Esophagus (tissue), 2 donors: ENCODE measurements at regions not wholly inside any gene's neighbourhood (a gene's known extent, or its start where the extent isn't known, plus 50 kb on each side); places are given as distances from the start of the nearest gene placed in this dataset.
"Not testable (repeated sequence)": the region's sequence is repeated elsewhere in the genome, so short reads cannot be mapped to it uniquely, and the experiment has no call there.

Source experiments
- H3K27ac ChIP-seq, 2 donors: one replicate each; pipeline ENCODE4 v1.5.1; 2013; ENCODE audit warnings: low read depth in 2 of 2, mild to moderate bottlenecking in 2 of 2, inconsistent platforms in 1 of 2, low read length in 1 of 2, moderate library complexity in 1 of 2
- H3K27me3 ChIP-seq, 2 donors: one replicate each; pipeline ENCODE4 v1.6.1; 2013; ENCODE audit warnings: low read length in 2 of 2, control low read depth in 1 of 2, mild to moderate bottlenecking in 1 of 2; ENCODE audit not compliant: insufficient read depth in 2 of 2, control insufficient read depth in 1 of 2
- H3K36me3 ChIP-seq, 2 donors: one replicate each; pipeline ENCODE4 v1.6.1; 2013; ENCODE audit warnings: low read length in 1 of 2; ENCODE audit not compliant: control insufficient read depth in 2 of 2, insufficient read depth in 2 of 2
- H3K4me1 ChIP-seq, 2 donors: one replicate each; pipeline ENCODE4 v1.6.1; 2013; ENCODE audit warnings: low read length in 1 of 2; ENCODE audit not compliant: control insufficient read depth in 2 of 2, insufficient read depth in 2 of 2
- H3K4me3 ChIP-seq, 2 donors: one replicate each; pipeline ENCODE4 v1.5.1; 2013; ENCODE audit warnings: low read length in 2 of 2, mild to moderate bottlenecking in 2 of 2, low read depth in 1 of 2, moderate library complexity in 1 of 2
- H3K9me3 ChIP-seq, 2 donors: one replicate each; pipeline ENCODE4 v1.6.1; 2013; ENCODE audit warnings: mild to moderate bottlenecking in 2 of 2, low read depth in 1 of 2, low read length in 1 of 2, moderate library complexity in 1 of 2; ENCODE audit not compliant: control insufficient read depth in 2 of 2, insufficient read depth in 1 of 2
- WGBS, 2 donors: extraction: QIAGEN DNeasy Blood & Tissue Kit; methylation state at CpG; one replicate each; pipeline ENCODE4 v1.1.7; 2013; 5-methylcytosine and 5-hydroxymethylcytosine counted together
- donor health status: healthy with polysubstance abuse.
- donor health status: Bipolar disorder and iron deficiency.

- Histone ChIP-seq H3K9me3 (no peaks in the 10 kb centered on the region), H3K27ac (no peak overlapping the region), H3K27me3 (no peaks in the 10 kb centered on the region), H3K4me3 (no peak overlapping the region), H3K4me1 (peaks cover 0 to 3% of the 10 kb centered on the region in 2 donors), H3K36me3 (no peaks in the 10 kb centered on the region)
- 91 to 94% methylated on average over 11 of the region's 11 CpGs for WGBS, 2 donors
Observed at GRCh38 chr6:3615391-3616380, 135.8 kb downstream of the PXDC1 start.

- no peaks in the 10 kb centered on the region for H3K36me3 ChIP-seq
- H3K27ac ChIP-seq, result no peak overlapping the region
- H3K4me3 ChIP-seq, result no peak overlapping the region
- H3K9me3 ChIP-seq, result no peaks in the 10 kb centered on the region
- peaks cover 0 to 3% of the 10 kb centered on the region in 2 donors for H3K4me1 ChIP-seq
- WGBS, 2 donors, result 76 to 87% methylated on average over 2 of the region's 2 CpGs
- H3K27me3 ChIP-seq, result no peaks in the 10 kb centered on the region
Observed at GRCh38 chr6:3614918-3615317, 136.6 kb downstream of the PXDC1 start.

GRCh38 chr6:3613565-3613964 is 137.9 kb downstream of the PXDC1 start:
- H3K4me1 ChIP-seq, H3K36me3 ChIP-seq, H3K27ac ChIP-seq, H3K9me3 ChIP-seq, H3K27me3 ChIP-seq, H3K4me3 ChIP-seq: not testable (repeated sequence)
- WGBS, 2 donors, result 72 to 92% methylated on average over 1 of the region's 1 CpG

GRCh38 chr6:3612341-3613041 is 139.0 kb downstream of the PXDC1 start:
- no peak overlapping the region for H3K4me3 ChIP-seq
- peaks cover 0 to 9% of the 10 kb centered on the region in 2 donors for H3K4me1 ChIP-seq
- H3K27ac ChIP-seq, result peak overlapping the region in 1 of 2 donors; percentile 11
- no peaks in the 10 kb centered on the region for H3K36me3 ChIP-seq
- no peaks in the 10 kb centered on the region for H3K9me3 ChIP-seq
- no peaks in the 10 kb centered on the region for H3K27me3 ChIP-seq
- WGBS, 2 donors, result 37 to 40% methylated on average over 8 of the region's 8 CpGs

- no peak overlapping the region for H3K4me3 ChIP-seq
- H3K4me1 ChIP-seq, result peaks cover 0 to 9% of the 10 kb centered on the region in 2 donors
- H3K27me3 ChIP-seq, result no peaks in the 10 kb centered on the region
- H3K27ac ChIP-seq, result no peak overlapping the region
- no peaks in the 10 kb centered on the region for H3K36me3 ChIP-seq
- WGBS, 2 donors, result 66 to 73% methylated on average over 7 of the region's 7 CpGs
- no peaks in the 10 kb centered on the region for H3K9me3 ChIP-seq
Observed at GRCh38 chr6:3610921-3611320, 140.6 kb downstream of the PXDC1 start.

- Histone ChIP-seq H3K4me1 (peaks cover 0 to 9% of the 10 kb centered on the region in 2 donors), H3K9me3 (no peaks in the 10 kb centered on the region), H3K36me3 (no peaks in the 10 kb centered on the region), H3K27ac (no peak overlapping the region), H3K27me3 (no peaks in the 10 kb centered on the region), H3K4me3 (no peak overlapping the region)
- 24 to 46% methylated on average over 5 of the region's 5 CpGs for WGBS, 2 donors
Observed at GRCh38 chr6:3610206-3610605, 141.3 kb downstream of the PXDC1 start.

GRCh38 chr6:3609388-3609787 is 142.1 kb downstream of the PXDC1 start:
- H3K27ac ChIP-seq, result no peak overlapping the region
- H3K4me1 ChIP-seq, result peaks cover 0 to 9% of the 10 kb centered on the region in 2 donors
- WGBS, 2 donors, result 84 to 86% methylated on average over 3 of the region's 3 CpGs
- H3K36me3 ChIP-seq, result no peaks in the 10 kb centered on the region
- H3K4me3 ChIP-seq, result no peak overlapping the region
- no peaks in the 10 kb centered on the region for H3K9me3 ChIP-seq
- H3K27me3 ChIP-seq, result no peaks in the 10 kb centered on the region

- no peaks in the 10 kb centered on the region for H3K9me3 ChIP-seq
Observed at GRCh38 chr6:3608159-3608558, 143.4 kb downstream of the PXDC1 start.

GRCh38 chr6:3607599-3607998 is 143.9 kb downstream of the PXDC1 start:
- Histone ChIP-seq H3K9me3 (peaks cover 0 to 5% of the 10 kb centered on the region in 2 donors), H3K27me3 (no peaks in the 10 kb centered on the region), H3K27ac (no peak overlapping the region), H3K4me3 (no peak overlapping the region), H3K36me3 (no peaks in the 10 kb centered on the region), H3K4me1 (peaks cover 0 to 11% of the 10 kb centered on the region in 2 donors)
- 89 to 94% methylated on average over 8 of the region's 8 CpGs for WGBS, 2 donors

More at GRCh38 chr6:3608159-3608558, 143.4 kb downstream of the PXDC1 start:
- WGBS, 2 donors, result 66 to 86% methylated on average over 10 of the region's 10 CpGs
- no peak overlapping the region for H3K27ac ChIP-seq
- no peak overlapping the region for H3K4me3 ChIP-seq
- H3K36me3 ChIP-seq, result no peaks in the 10 kb centered on the region
- H3K4me1 ChIP-seq, result peaks cover 0 to 9% of the 10 kb centered on the region in 2 donors
- no peaks in the 10 kb centered on the region for H3K27me3 ChIP-seq
